ENCODE measurements at regions not wholly inside any gene's neighbourhood (a gene's known extent, or its start where the extent isn't known, plus 50 kb on each side); places are given as distances from the start of the nearest gene placed in this dataset.
"Not testable (repeated sequence)": the region's sequence is repeated elsewhere in the genome, so short reads cannot be mapped to it uniquely, and the experiment has no call there.

GRCh38 chr11:83349296-83349695 lies 63.1 kb upstream of the CCDC90B start:
- Histone ChIP-seq H2AFZ (ENCODE audit: low read length) (no peak overlapping the region), H3K23me2 (ENCODE audit: low read depth, low read length) (no peaks in the 10 kb centered on the region), H3K56ac (replicated peaks; ENCODE audit: insufficient read length, low read depth, low read length) (no peak overlapping the region), H3K27ac (ENCODE audit: low read depth, low read length) (no peak overlapping the region), H3K4ac (replicated peaks; ENCODE audit: insufficient read length, low read depth, low read length) (no peak overlapping the region), H4K5ac (ENCODE audit: insufficient read length, low read depth, low read length) (no peak overlapping the region), H3K4me2 (ENCODE audit: insufficient read depth in 1 of 2, low read depth in 2 of 2, low read length in 2 of 2) (no peak overlapping the region), H3K79me2 (ENCODE audit: control insufficient read depth in 1 of 2, insufficient read depth in 2 of 2, low read length in 2 of 2) (no peaks in the 10 kb centered on the region), H3K9me3 (ENCODE audit: insufficient read depth in 2 of 2, low read depth in 1 of 2, low read length in 1 of 2) (0 out of 4 replicates have a peak, but pooled peaks cover 0 to 2% of the 10 kb centered on the region in 2 experiments), H3K79me1 (ENCODE audit: low read depth, low read length) (no peaks in the 10 kb centered on the region), H2BK5ac (ENCODE audit: low read depth, low read length) (no peak overlapping the region), H3K27me3 (replicated peaks in 1 of 4; ENCODE audit: control insufficient read depth in 3 of 4, extremely low read depth in 1 of 4, insufficient read depth in 3 of 4, low read length in 3 of 4) (peaks cover 0 to 1% (median 0%) of the 10 kb centered on the region in 4 experiments; a peak in 1 of 7 replicates), H3K4me1 (replicated peaks in 1 of 4; ENCODE audit: control insufficient read depth in 3 of 4, insufficient read depth in 4 of 4, low read length in 3 of 4) (no peaks in the 10 kb centered on the region), H3K18ac (ENCODE audit: extremely low read depth, low read length) (no peak overlapping the region), H3K9ac (replicated peaks in 1 of 4; ENCODE audit: extremely low read depth in 1 of 4, low read depth in 3 of 4, low read length in 3 of 4) (no peak overlapping the region), H2BK12ac (ENCODE audit: low read depth, low read length) (no peak overlapping the region), H4K91ac (replicated peaks; ENCODE audit: insufficient read length, low read length) (no peak overlapping the region), H4K8ac (ENCODE audit: extremely low read depth, insufficient read depth, low read length) (no peak overlapping the region), H3K23ac (ENCODE audit: insufficient read length) (no peak overlapping the region), H3K14ac (ENCODE audit: insufficient read length) (no peak overlapping the region), H2BK15ac (ENCODE audit: low read length) (no peak overlapping the region), H2AK5ac (ENCODE audit: low read depth, low read length) (no peak overlapping the region), H3K4me3 (ENCODE audit: extremely low read depth in 1 of 4, insufficient read depth in 2 of 4, low read depth in 3 of 4, low read length in 4 of 4) (no peak overlapping the region), H2BK120ac (replicated peaks; ENCODE audit: low read depth, low read length) (no peak overlapping the region), H4K20me1 (replicated peaks in 1 of 2; ENCODE audit: control insufficient read depth in 1 of 2, insufficient read depth in 2 of 2, low read length in 2 of 2) (no peaks in the 10 kb centered on the region), H2BK20ac (ENCODE audit: low read length) (no peak overlapping the region), H3K36me3 (ENCODE audit: control insufficient read depth in 2 of 4, insufficient read depth in 4 of 4, low read length in 3 of 4) (no peaks in the 10 kb centered on the region)
- ChIA-PET CTCF (ENCODE audit: partially characterized antibody) (interaction anchor here (0.6 kb wide), 1 partner anchor 100 kb away, joined by 4 read pairs; no protein-coding TSS in a partner anchor), POLR2A (ENCODE audit: partially characterized antibody) (no interaction called here)
- no peak for DNase-seq (ENCODE audit: low read depth in 1 of 2, low spot score in 2 of 2)
- FAIRE-seq = no peak
- WGBS, 2 experiments (ENCODE audit: extremely low coverage in 1 of 2, insufficient coverage in 1 of 2, insufficient read length in 1 of 2, insufficient replicate concordance in 2 of 2, low coverage in 1 of 2, low lambda C conversion rate in 2 of 2, missing lambda C conversion rate in 1 of 2) = 90% methylated on average over 8 of the region's 8 CpGs; no CpG with 5 or more reads in 1 of the 2 experiments
- no peak for TF ChIP-seq TAF1 (IDR thresholded peaks at IDR 0.05; ENCODE audit: low read depth, low read length)

- not testable (repeated sequence) for H3K4me1 ChIP-seq (replicated peaks in 1 of 4; ENCODE audit: control insufficient read depth in 3 of 4, insufficient read depth in 4 of 4, low read length in 3 of 4); H3K23ac ChIP-seq (ENCODE audit: insufficient read length); H3K79me2 ChIP-seq (ENCODE audit: control insufficient read depth in 1 of 2, insufficient read depth in 2 of 2, low read length in 2 of 2); H3K4me2 ChIP-seq (ENCODE audit: insufficient read depth in 1 of 2, low read depth in 2 of 2, low read length in 2 of 2); H3K18ac ChIP-seq (ENCODE audit: extremely low read depth, low read length); H3K79me1 ChIP-seq (ENCODE audit: low read depth, low read length); H3K9ac ChIP-seq (replicated peaks in 1 of 4; ENCODE audit: extremely low read depth in 1 of 4, low read depth in 3 of 4, low read length in 3 of 4); H2BK120ac ChIP-seq (replicated peaks; ENCODE audit: low read depth, low read length); H4K20me1 ChIP-seq (replicated peaks in 1 of 2; ENCODE audit: control insufficient read depth in 1 of 2, insufficient read depth in 2 of 2, low read length in 2 of 2); H3K36me3 ChIP-seq (ENCODE audit: control insufficient read depth in 2 of 4, insufficient read depth in 4 of 4, low read length in 3 of 4); FAIRE-seq; H3K9me3 ChIP-seq (ENCODE audit: insufficient read depth in 2 of 2, low read depth in 1 of 2, low read length in 1 of 2); H3K56ac ChIP-seq (replicated peaks; ENCODE audit: insufficient read length, low read depth, low read length); H2BK15ac ChIP-seq (ENCODE audit: low read length); H4K5ac ChIP-seq (ENCODE audit: insufficient read length, low read depth, low read length); H2BK5ac ChIP-seq (ENCODE audit: low read depth, low read length); H3K4me3 ChIP-seq (ENCODE audit: extremely low read depth in 1 of 4, insufficient read depth in 2 of 4, low read depth in 3 of 4, low read length in 4 of 4); H2AFZ ChIP-seq (ENCODE audit: low read length); H3K23me2 ChIP-seq (ENCODE audit: low read depth, low read length); H2BK20ac ChIP-seq (ENCODE audit: low read length); H2BK12ac ChIP-seq (ENCODE audit: low read depth, low read length); H4K8ac ChIP-seq (ENCODE audit: extremely low read depth, insufficient read depth, low read length); DNase-seq (ENCODE audit: low read depth in 1 of 2, low spot score in 2 of 2); H3K27me3 ChIP-seq (replicated peaks in 1 of 4; ENCODE audit: control insufficient read depth in 3 of 4, extremely low read depth in 1 of 4, insufficient read depth in 3 of 4, low read length in 3 of 4); H3K14ac ChIP-seq (ENCODE audit: insufficient read length); H4K91ac ChIP-seq (replicated peaks; ENCODE audit: insufficient read length, low read length); H3K27ac ChIP-seq (ENCODE audit: low read depth, low read length); H3K4ac ChIP-seq (replicated peaks; ENCODE audit: insufficient read length, low read depth, low read length); H2AK5ac ChIP-seq (ENCODE audit: low read depth, low read length)
- ChIA-PET POLR2A (ENCODE audit: partially characterized antibody) (interaction anchor here (0.5 to 0.6 kb wide), 2 partner anchors 32 to 277 kb away, joined by 3 read pairs; no protein-coding TSS in a partner anchor), CTCF (ENCODE audit: partially characterized antibody) (interaction anchor here (1.1 kb wide), 1 partner anchor 54 kb away, joined by 3 read pairs; no protein-coding TSS in a partner anchor)
- 89% methylated on average over 12 of the region's 12 CpGs; no CpG with 5 or more reads in 1 of the 2 experiments for WGBS, 2 experiments (ENCODE audit: extremely low coverage in 1 of 2, insufficient coverage in 1 of 2, insufficient read length in 1 of 2, insufficient replicate concordance in 2 of 2, low coverage in 1 of 2, low lambda C conversion rate in 2 of 2, missing lambda C conversion rate in 1 of 2)
These were observed 60.5 kb upstream of the CCDC90B start for GRCh38 chr11:83346706-83347105.

Data from H1 (cell line).